Glutamatergic neuron (in vitro differentiated cells): ENCODE measurements at regions not wholly inside any gene's neighbourhood (a gene's known extent, or its start where the extent isn't known, plus 50 kb on each side); places are given as distances from the start of the nearest gene placed in this dataset.

Experiments
- DNase-seq: peaks from one replicate; pipeline ENCODE4 v3.0.0; 2022
- H3K27ac Mint-ChIP-seq: one replicate; pipeline ENCODE4 v1.8.0; 2020; ENCODE audit warnings: mild to moderate bottlenecking, mixed read lengths, inconsistent platforms; ENCODE audit not compliant: unreplicated experiment
- H3K27me3 Mint-ChIP-seq: one replicate; pipeline ENCODE4 v1.8.0; 2020; ENCODE audit warnings: mild to moderate bottlenecking, moderate library complexity, mixed read lengths, inconsistent platforms; ENCODE audit not compliant: unreplicated experiment
- H3K36me3 Mint-ChIP-seq: one replicate; pipeline ENCODE4 v1.8.0; 2020; ENCODE audit warnings: mild to moderate bottlenecking, mixed read lengths, inconsistent platforms; ENCODE audit not compliant: unreplicated experiment
- H3K4me1 Mint-ChIP-seq: one replicate; pipeline ENCODE4 v1.8.0; 2020; ENCODE audit warnings: mild to moderate bottlenecking, low read depth, mixed read lengths, inconsistent platforms; ENCODE audit not compliant: unreplicated experiment
- H3K4me3 Mint-ChIP-seq: one replicate; pipeline ENCODE4 v1.8.0; 2020; ENCODE audit warnings: mild to moderate bottlenecking, mixed read lengths, inconsistent platforms; ENCODE audit not compliant: unreplicated experiment
- H3K9me3 Mint-ChIP-seq: one replicate; pipeline ENCODE4 v1.8.0; 2020; ENCODE audit warnings: mild to moderate bottlenecking, moderate library complexity, mixed read lengths, inconsistent platforms; ENCODE audit not compliant: unreplicated experiment
- CTCF ChIP-seq: fragments of 200-600 bp; sonication (generic); IDR thresholded peaks from one replicate; pipeline ENCODE4 v1.5.0; 2021; ENCODE audit not compliant: partially characterized antibody, unreplicated experiment

GRCh38 chr5:106578736-106579135 lies 1092.0 kb downstream of the EFNA5 start:
- peaks cover 5% of the 10 kb centered on the region for H3K9me3 Mint-ChIP-seq
- TF ChIP-seq CTCF: no peak
- no peaks in the 10 kb centered on the region for H3K36me3 Mint-ChIP-seq
- no peak overlapping the region for H3K4me3 Mint-ChIP-seq
- H3K4me1 Mint-ChIP-seq: no peaks in the 10 kb centered on the region
- H3K27ac Mint-ChIP-seq: no peak overlapping the region
- no peak for DNase-seq
- no peaks in the 10 kb centered on the region for H3K27me3 Mint-ChIP-seq

GRCh38 chr5:106574820-106575219 lies 1095.9 kb downstream of the EFNA5 start:
- no peak for TF ChIP-seq CTCF
- H3K27ac Mint-ChIP-seq: no peak overlapping the region
- no peak overlapping the region for H3K4me3 Mint-ChIP-seq
- no peak for DNase-seq
- no peaks in the 10 kb centered on the region for H3K36me3 Mint-ChIP-seq
- H3K27me3 Mint-ChIP-seq: no peaks in the 10 kb centered on the region
- peaks cover 8% of the 10 kb centered on the region for H3K9me3 Mint-ChIP-seq
- no peaks in the 10 kb centered on the region for H3K4me1 Mint-ChIP-seq

DNA sequence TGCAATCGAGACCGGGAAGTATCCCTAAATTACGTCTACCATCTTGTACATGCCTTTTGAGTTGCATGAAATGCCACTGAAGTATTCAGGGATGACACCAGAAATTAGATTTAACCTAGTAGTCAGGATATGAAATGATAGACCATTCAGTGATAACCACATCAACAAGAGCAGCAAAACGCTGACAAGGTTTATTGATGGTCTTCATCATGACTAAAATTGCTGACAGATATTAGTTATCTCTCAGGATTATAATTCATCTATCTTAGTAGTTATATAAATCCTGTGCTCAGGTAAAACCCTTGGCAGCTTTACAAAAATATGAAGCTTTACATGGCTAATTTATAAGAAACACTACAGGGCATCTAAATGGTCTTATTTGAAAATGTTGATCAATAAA lies 1104.7 kb downstream of the EFNA5 start:
- no peaks in the 10 kb centered on the region for H3K4me1 Mint-ChIP-seq
- H3K27me3 Mint-ChIP-seq: no peaks in the 10 kb centered on the region
- H3K27ac Mint-ChIP-seq: no peak overlapping the region
- no peaks in the 10 kb centered on the region for H3K9me3 Mint-ChIP-seq
- no peak for DNase-seq
- no peak overlapping the region for H3K4me3 Mint-ChIP-seq
- H3K36me3 Mint-ChIP-seq: no peaks in the 10 kb centered on the region
- TF ChIP-seq CTCF: no peak

DNA sequence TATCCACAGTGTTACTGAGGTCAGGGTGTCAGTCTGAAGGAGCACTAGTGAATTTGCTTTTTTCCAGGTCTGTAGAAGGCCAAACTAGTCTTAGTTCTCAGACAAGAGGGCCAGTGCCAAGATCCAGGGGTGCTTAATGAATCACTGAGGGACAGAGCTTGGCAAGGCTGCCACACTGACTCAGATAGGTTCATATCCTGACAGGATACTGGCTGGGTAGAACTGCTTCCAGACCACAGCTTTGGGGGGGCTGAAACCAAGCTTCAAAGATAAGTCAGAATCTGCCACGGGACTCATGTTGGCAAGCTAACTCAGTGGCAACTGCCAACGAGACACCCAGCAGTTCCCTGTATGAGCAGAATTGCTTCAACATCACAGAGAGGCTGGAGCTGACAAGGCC lies 1125.4 kb downstream of the EFNA5 start:
- no peak for TF ChIP-seq CTCF
- peaks cover 21% of the 10 kb centered on the region for H3K36me3 Mint-ChIP-seq
- no peaks in the 10 kb centered on the region for H3K4me1 Mint-ChIP-seq
- peaks cover 3% of the 10 kb centered on the region for H3K9me3 Mint-ChIP-seq
- DNase-seq: no peak
- H3K27me3 Mint-ChIP-seq: no peaks in the 10 kb centered on the region
- no peak overlapping the region for H3K4me3 Mint-ChIP-seq
- no peak overlapping the region for H3K27ac Mint-ChIP-seq

DNA sequence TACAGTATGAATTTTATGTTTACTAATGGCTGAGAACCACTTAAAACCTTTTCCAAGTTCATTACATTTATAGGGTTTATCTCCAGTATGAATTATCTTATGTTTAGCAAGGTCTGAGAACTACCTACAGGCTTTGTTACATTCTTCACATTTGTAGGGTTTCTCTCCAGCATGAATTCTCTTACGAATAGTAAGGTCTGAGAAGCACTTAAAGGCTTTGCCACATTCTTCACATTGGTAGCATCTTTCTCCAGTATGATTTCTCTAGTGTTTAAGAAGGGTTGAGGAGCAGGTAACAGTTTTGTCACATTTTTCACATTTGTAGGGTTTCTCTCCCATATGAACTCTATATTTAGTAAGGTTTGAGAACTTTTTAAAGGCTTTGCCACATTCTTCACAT lies 1127.4 kb downstream of the EFNA5 start:
- TF ChIP-seq CTCF: no peak
- Mint-ChIP-seq H3K4me3 (no peak overlapping the region), H3K27me3 (no peaks in the 10 kb centered on the region), H3K4me1 (no peaks in the 10 kb centered on the region), H3K27ac (no peak overlapping the region), H3K9me3 (peaks cover 3% of the 10 kb centered on the region), H3K36me3 (peaks cover 21% of the 10 kb centered on the region)
- no peak for DNase-seq
